HCT116 (cell line): ENCODE measurements at regions not wholly inside any gene's neighbourhood (a gene's known extent, or its start where the extent isn't known, plus 50 kb on each side); places are given as distances from the start of the nearest gene placed in this dataset.

ENCODE experiments used
- ATAC-seq: fragments of 200-7000 bp; cut with Tn5 transposase; 2 replicates; pipeline ENCODE4 v1.9.1; 2020; ENCODE audit warnings: mild to moderate bottlenecking, moderate library complexity
- BruUV-seq: library from RNA; stranded (reverse); fragments of 400-500 nt; replicated peaks from 2 replicates; lab custom pipeline; 2021; lab: Mats Ljungman, UMichigan
- CTCF ChIA-PET: fragments of 300-600 bp; sonication (Branson Sonifier 250); formaldehyde crosslinking; loops from one replicate; lab custom pipeline; 2021; ENCODE audit warnings: antibody characterized with exemption; lab: Charles Lee
- POLR2A ChIA-PET: fragments of 300-600, 350-600 bp; sonication (Branson Sonifier 250); formaldehyde crosslinking; loops from one replicate; lab custom pipeline; 2021; ENCODE audit warnings: antibody characterized with exemption; lab: Charles Lee
- RAD21 ChIA-PET, 2 experiments: fragments of 300-600 bp; sonication (Branson Sonifier 250); formaldehyde crosslinking; loops; one replicate each; lab custom pipeline; 2023; ENCODE audit warnings: low total read pairs in 2 of 2; ENCODE audit not compliant: uncharacterized antibody in 2 of 2, unreplicated experiment in 2 of 2, low non-redundant PET in 1 of 2; lab: Charles Lee
- DNase-seq: peaks from one replicate; pipeline ENCODE4 v3.0.0-alpha.2; 2010; ENCODE audit warnings: low read depth, low spot score
- H2AFZ ChIP-seq: fragments of 200-600 bp; shearing (Covaris generic), sonication (generic); 2 replicates; pipeline ENCODE4 v1.6.1; 2017; ENCODE audit warnings: low read depth, mixed run types, mixed read lengths, antibody characterized with exemption, low read length; ENCODE audit not compliant: poor library complexity, severe bottlenecking
- H3K27ac ChIP-seq: 2 replicates; pipeline ENCODE4 v1.5.1; 2012; ENCODE audit warnings: low read depth, low read length
- H3K27me3 ChIP-seq: fragments of 200-600 bp; sonication (generic); 2 replicates; pipeline ENCODE4 v1.6.1; 2016; ENCODE audit warnings: mixed run types, low read length, mixed read lengths; ENCODE audit not compliant: insufficient read depth
- H3K36me3 ChIP-seq, 2 experiments: fragments of 200-500 bp in 1 of 2; fragments of 200-600 bp in 1 of 2; sonication (Bioruptor generic) in 1 of 2; sonication (generic) in 1 of 2; 2 replicates each; pipeline versions ENCODE4 v1.5.1 to v1.6.1; 2014 to 2016; ENCODE audit warnings: low read length in 2 of 2, inconsistent platforms in 1 of 2, mixed read lengths in 1 of 2, mixed run types in 1 of 2; ENCODE audit not compliant: insufficient read depth in 2 of 2, control insufficient read depth in 1 of 2
- H3K4me1 ChIP-seq, 2 experiments: fragments of 200-600 bp in 1 of 2; sonication (generic) in 1 of 2; 2 replicates each; pipeline versions ENCODE4 v1.5.1 to v1.6.1; 2012 to 2017; ENCODE audit warnings: low read length in 2 of 2, inconsistent platforms in 1 of 2, mild to moderate bottlenecking in 1 of 2, mixed read lengths in 1 of 2, mixed run types in 1 of 2, moderate library complexity in 1 of 2; ENCODE audit not compliant: insufficient read depth in 2 of 2, control insufficient read depth in 1 of 2
- H3K4me2 ChIP-seq: fragments of 200-600 bp; sonication (generic); 2 replicates; pipeline ENCODE4 v1.6.1; 2017; ENCODE audit warnings: mixed run types, low read length, mixed read lengths
- H3K4me3 ChIP-seq, 2 experiments: fragments of 200-600 bp in 1 of 2; sonication (generic) in 1 of 2; replicated peaks in 1 of 2; 2 replicates each; pipeline ENCODE4 v1.5.1; 2011 to 2016; ENCODE audit warnings: low read length in 2 of 2, control low read depth in 1 of 2, low read depth in 1 of 2, mild to moderate bottlenecking in 1 of 2, mixed read lengths in 1 of 2, mixed run types in 1 of 2
- H3K79me2 ChIP-seq: fragments of 200-600 bp; sonication (generic); 2 replicates; pipeline ENCODE4 v1.6.1; 2017; ENCODE audit warnings: mild to moderate bottlenecking, mixed run types, low read length, moderate library complexity, mixed read lengths; ENCODE audit not compliant: insufficient read depth
- H3K9ac ChIP-seq: fragments of 200-600 bp; sonication (generic); 2 replicates; pipeline ENCODE4 v1.6.1; 2016; ENCODE audit warnings: low read length, mixed read lengths
- H3K9me2 ChIP-seq: fragments of 200-600 bp; sonication (generic), shearing (Covaris generic); 2 replicates; pipeline ENCODE4 v1.6.1; 2017; ENCODE audit warnings: mixed run types, mild to moderate bottlenecking, moderate library complexity; ENCODE audit not compliant: insufficient read depth
- H3K9me3 ChIP-seq, 2 experiments: fragments of 200-500 bp in 1 of 2; fragments of 200-600 bp in 1 of 2; sonication (Bioruptor generic) in 1 of 2; sonication (generic) in 1 of 2; 2 replicates each; pipeline ENCODE4 v1.6.1; 2014 to 2017; ENCODE audit warnings: low read length in 2 of 2, mixed read lengths in 2 of 2, inconsistent platforms in 1 of 2, low read depth in 1 of 2, mild to moderate bottlenecking in 1 of 2, mixed run types in 1 of 2, moderate library complexity in 1 of 2; ENCODE audit not compliant: control insufficient read depth in 1 of 2, insufficient read depth in 1 of 2
- H4K20me1 ChIP-seq: fragments of 200-600 bp; sonication (generic), shearing (Covaris generic); 2 replicates; pipeline ENCODE4 v1.6.1; 2017; ENCODE audit warnings: mixed run types, mild to moderate bottlenecking, moderate library complexity; ENCODE audit not compliant: insufficient read depth
- CBX3 ChIP-seq: IDR thresholded peaks from 2 replicates; pipeline ENCODE4 v1.6.1; 2012; ENCODE audit warnings: low read depth
- EGR1 ChIP-seq: IDR thresholded peaks from 2 replicates; pipeline ENCODE4 v1.6.1; 2012; ENCODE audit warnings: low read depth
- FOSL1 ChIP-seq: IDR thresholded peaks from 2 replicates; pipeline ENCODE4 v1.6.1; 2012; ENCODE audit warnings: low read depth
- POLR2A ChIP-seq: IDR thresholded peaks from 2 replicates; pipeline ENCODE4 v1.7.0; 2011; ENCODE audit warnings: borderline replicate concordance; ENCODE audit not compliant: insufficient read depth, insufficient read length; ENCODE audit errors: extremely low read depth
- POLR2AphosphoS5 ChIP-seq: IDR thresholded peaks from 2 replicates; pipeline ENCODE4 v1.6.1; 2011; ENCODE audit warnings: mild to moderate bottlenecking, low read depth, low read length, moderate library complexity
- SIN3A ChIP-seq: IDR thresholded peaks from 2 replicates; pipeline ENCODE4 v1.6.1; 2012; ENCODE audit warnings: low read depth
- SP1 ChIP-seq: IDR thresholded peaks from 2 replicates; pipeline ENCODE4 v1.6.1; 2012; ENCODE audit warnings: low read depth
- SRF ChIP-seq: IDR thresholded peaks from 2 replicates; pipeline ENCODE4 v1.6.1; 2012; ENCODE audit warnings: low read depth
- intact Hi-C: fragments of 100-400 bp; cut with micrococcal nuclease; formaldehyde crosslinking; loops from 2 replicates; pipeline ENCODE4 v1.10.0; 2022
- TF ChIP-seq, protein P1 (sequence below), 3 experiments: fragments of 200-600 bp in 1 of 3; sonication (generic) in 1 of 3; IDR thresholded peaks in 2 of 3; conservative IDR thresholded peaks in 1 of 3; 2 replicates each; pipeline ENCODE4 v1.5.1; 2012 to 2017; ENCODE audit warnings: low read depth in 2 of 3, low read length in 2 of 3, antibody characterized with exemption in 1 of 3, borderline replicate concordance in 1 of 3, control low read depth in 1 of 3, mild to moderate bottlenecking in 1 of 3, mixed read lengths in 1 of 3, mixed run types in 1 of 3, moderate library complexity in 1 of 3; ENCODE audit not compliant: insufficient read depth in 1 of 3
- TF ChIP-seq, protein P2 (sequence below): IDR thresholded peaks from 2 replicates; pipeline ENCODE4 v1.6.1; 2012
- TF ChIP-seq, protein P3 (sequence below): IDR thresholded peaks from 2 replicates; pipeline ENCODE4 v1.6.1; 2011; ENCODE audit warnings: mild to moderate bottlenecking, low read length, moderate library complexity; ENCODE audit not compliant: insufficient replicate concordance; ENCODE audit errors: extremely low read depth

DNA sequence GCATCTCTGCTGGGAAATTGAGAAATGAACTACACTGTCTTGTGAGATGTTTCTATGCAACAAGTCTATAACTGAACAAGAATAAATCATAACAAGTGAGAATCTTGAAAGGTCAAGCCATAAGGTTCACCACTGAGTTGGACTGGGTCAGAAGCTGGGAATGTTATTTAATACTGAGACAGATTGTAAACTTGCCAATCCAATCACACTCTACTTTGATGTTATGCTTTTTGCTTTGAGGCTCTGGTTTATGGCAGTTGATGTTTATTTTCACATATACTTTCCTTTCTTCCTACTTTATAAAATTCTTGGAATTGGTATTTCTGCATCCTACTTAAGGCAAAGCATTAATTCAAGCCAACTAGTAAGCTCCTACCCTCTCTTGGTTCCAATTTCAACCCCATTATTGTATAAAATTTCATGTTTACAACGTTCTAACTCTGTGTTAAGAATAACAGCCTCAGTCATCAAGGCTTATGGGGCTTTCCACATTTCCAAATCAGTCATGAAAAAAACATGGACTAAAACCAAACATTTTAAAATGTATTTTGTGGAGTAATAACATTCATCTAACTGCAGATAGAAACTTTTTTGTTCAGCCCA lies 533.4 kb downstream of the NYAP2 start:
- Histone ChIP-seq H3K9me2 (no peaks in the 10 kb centered on the region), H3K9me3 (no peaks in the 10 kb centered on the region), H3K4me2 (no peak overlapping the region), H3K9ac (no peak overlapping the region), H3K27me3 (no peaks in the 10 kb centered on the region), H3K4me1 (peaks cover 0 to 4% of the 10 kb centered on the region in 2 experiments; a peak in 1 of 4 replicates), H3K27ac (no peak overlapping the region), H3K79me2 (no peaks in the 10 kb centered on the region), H4K20me1 (no peaks in the 10 kb centered on the region), H2AFZ (no peak overlapping the region), H3K36me3 (no peaks in the 10 kb centered on the region), H3K4me3 (no peak overlapping the region)
- ATAC-seq (no peak), DNase-seq (no peak)
- BruUV-seq = no TSS peak
- RAD21 ChIA-PET = no interaction called here
- CTCF ChIA-PET = no interaction called here
- POLR2A ChIA-PET = no interaction called here
- no peak for TF ChIP-seq SP1
- TF ChIP-seq POLR2AphosphoS5 = no peak
- TF ChIP-seq SIN3A = no peak
- TF ChIP-seq SRF = no peak
- TF ChIP-seq POLR2A = no peak
- TF ChIP-seq, protein P1, sequence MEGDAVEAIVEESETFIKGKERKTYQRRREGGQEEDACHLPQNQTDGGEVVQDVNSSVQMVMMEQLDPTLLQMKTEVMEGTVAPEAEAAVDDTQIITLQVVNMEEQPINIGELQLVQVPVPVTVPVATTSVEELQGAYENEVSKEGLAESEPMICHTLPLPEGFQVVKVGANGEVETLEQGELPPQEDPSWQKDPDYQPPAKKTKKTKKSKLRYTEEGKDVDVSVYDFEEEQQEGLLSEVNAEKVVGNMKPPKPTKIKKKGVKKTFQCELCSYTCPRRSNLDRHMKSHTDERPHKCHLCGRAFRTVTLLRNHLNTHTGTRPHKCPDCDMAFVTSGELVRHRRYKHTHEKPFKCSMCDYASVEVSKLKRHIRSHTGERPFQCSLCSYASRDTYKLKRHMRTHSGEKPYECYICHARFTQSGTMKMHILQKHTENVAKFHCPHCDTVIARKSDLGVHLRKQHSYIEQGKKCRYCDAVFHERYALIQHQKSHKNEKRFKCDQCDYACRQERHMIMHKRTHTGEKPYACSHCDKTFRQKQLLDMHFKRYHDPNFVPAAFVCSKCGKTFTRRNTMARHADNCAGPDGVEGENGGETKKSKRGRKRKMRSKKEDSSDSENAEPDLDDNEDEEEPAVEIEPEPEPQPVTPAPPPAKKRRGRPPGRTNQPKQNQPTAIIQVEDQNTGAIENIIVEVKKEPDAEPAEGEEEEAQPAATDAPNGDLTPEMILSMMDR (IDR thresholded peaks at IDR 0.05 in 2 of 3, conservative IDR thresholded peaks at IDR 0.05 in 1 of 3; ENCODE audit: borderline replicate concordance in 1 of 3, insufficient read depth in 1 of 3, low read depth in 2 of 3, low read length in 2 of 3) = no peak
- TF ChIP-seq CBX3 = no peak
- TF ChIP-seq, protein P2, sequence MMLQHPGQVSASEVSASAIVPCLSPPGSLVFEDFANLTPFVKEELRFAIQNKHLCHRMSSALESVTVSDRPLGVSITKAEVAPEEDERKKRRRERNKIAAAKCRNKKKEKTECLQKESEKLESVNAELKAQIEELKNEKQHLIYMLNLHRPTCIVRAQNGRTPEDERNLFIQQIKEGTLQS = no peak
- no peak for TF ChIP-seq FOSL1
- TF ChIP-seq, protein P3, sequence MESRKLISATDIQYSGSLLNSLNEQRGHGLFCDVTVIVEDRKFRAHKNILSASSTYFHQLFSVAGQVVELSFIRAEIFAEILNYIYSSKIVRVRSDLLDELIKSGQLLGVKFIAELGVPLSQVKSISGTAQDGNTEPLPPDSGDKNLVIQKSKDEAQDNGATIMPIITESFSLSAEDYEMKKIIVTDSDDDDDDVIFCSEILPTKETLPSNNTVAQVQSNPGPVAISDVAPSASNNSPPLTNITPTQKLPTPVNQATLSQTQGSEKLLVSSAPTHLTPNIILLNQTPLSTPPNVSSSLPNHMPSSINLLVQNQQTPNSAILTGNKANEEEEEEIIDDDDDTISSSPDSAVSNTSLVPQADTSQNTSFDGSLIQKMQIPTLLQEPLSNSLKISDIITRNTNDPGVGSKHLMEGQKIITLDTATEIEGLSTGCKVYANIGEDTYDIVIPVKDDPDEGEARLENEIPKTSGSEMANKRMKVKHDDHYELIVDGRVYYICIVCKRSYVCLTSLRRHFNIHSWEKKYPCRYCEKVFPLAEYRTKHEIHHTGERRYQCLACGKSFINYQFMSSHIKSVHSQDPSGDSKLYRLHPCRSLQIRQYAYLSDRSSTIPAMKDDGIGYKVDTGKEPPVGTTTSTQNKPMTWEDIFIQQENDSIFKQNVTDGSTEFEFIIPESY = no peak
- no peak for TF ChIP-seq EGR1
- intact Hi-C loops = no loop called here
